ENCODE measurements at regions not wholly inside any gene's neighbourhood (a gene's known extent, or its start where the extent isn't known, plus 50 kb on each side); places are given as distances from the start of the nearest gene placed in this dataset.

DNA sequence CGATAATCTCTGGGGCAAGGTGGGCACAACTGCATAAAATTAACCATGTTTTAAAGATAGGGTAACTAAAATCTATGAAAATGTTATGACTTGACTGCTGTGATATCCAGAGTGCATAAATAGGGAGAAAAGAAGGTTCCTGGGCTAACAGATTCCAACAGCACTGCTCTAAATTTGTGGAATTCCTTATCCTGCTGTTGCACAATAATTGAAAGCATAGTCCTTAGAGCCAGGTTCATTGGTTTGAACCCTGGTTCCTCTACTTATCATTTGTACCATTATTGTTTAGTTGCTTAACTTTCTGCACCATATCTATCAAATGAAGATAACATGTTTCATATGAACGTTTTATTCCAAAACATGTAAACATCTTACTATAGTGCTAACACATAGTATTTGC lies 219.0 kb downstream of the NUF2 start:
- no peak for TF ChIP-seq CTCF (IDR thresholded peaks at IDR 0.05)
- TF ChIP-seq POLR2A (IDR thresholded peaks at IDR 0.05; ENCODE audit: low read depth), result no peak
